Sigmoid colon (tissue), 6 donors: ENCODE measurements at regions not wholly inside any gene's neighbourhood (a gene's known extent, or its start where the extent isn't known, plus 50 kb on each side); places are given as distances from the start of the nearest gene placed in this dataset.

Experiments used
- DNase-seq: peaks from one replicate; pipeline ENCODE4 v3.0.0-alpha.2; 2019
- H3K27ac ChIP-seq, 4 donors: fragments of 200-600 bp; sonication (generic); one replicate each; pipeline ENCODE4 v1.5.1; 2016 to 2019; ENCODE audit warnings: mild to moderate bottlenecking in 1 of 4
- H3K27me3 ChIP-seq, 3 donors: fragments of 200-600 bp; sonication (generic); one replicate each; pipeline ENCODE4 v1.5.1; 2019; ENCODE audit warnings: mild to moderate bottlenecking in 1 of 3
- H3K36me3 ChIP-seq, 4 donors: fragments of 200-600 bp; sonication (generic); one replicate each; pipeline ENCODE4 v1.5.1; 2016 to 2019
- H3K4me1 ChIP-seq, 4 donors: fragments of 200-600 bp; sonication (generic); one replicate each; pipeline ENCODE4 v1.5.1; 2017 to 2019
- H3K4me3 ChIP-seq, 4 donors: fragments of 200-600 bp; sonication (generic); one replicate each; pipeline ENCODE4 v1.5.1; 2017 to 2019; ENCODE audit warnings: mild to moderate bottlenecking in 2 of 4, moderate library complexity in 1 of 4
- H3K9me3 ChIP-seq, 4 donors: fragments of 200-600 bp in 3 of 4; sonication (generic) in 3 of 4; one replicate each; pipeline versions ENCODE4 v1.5.1 to v1.6.1; 2013 to 2019
- EP300 ChIP-seq, 4 donors: sonication (generic); formaldehyde crosslinking; IDR thresholded peaks; one replicate each; pipeline ENCODE4 v1.6.1; 2017; ENCODE audit warnings: antibody characterized with exemption in 4 of 4
- POLR2A ChIP-seq, 2 donors: fragments of 450-650 bp; IDR thresholded peaks; one replicate each; pipeline ENCODE4 v1.6.1; 2016; ENCODE audit warnings: antibody characterized with exemption in 2 of 2, mild to moderate bottlenecking in 2 of 2, moderate library complexity in 2 of 2
- POLR2AphosphoS5 ChIP-seq, 4 donors: sonication (generic); formaldehyde crosslinking; IDR thresholded peaks; one replicate each; pipeline ENCODE4 v1.6.1; 2017; ENCODE audit warnings: antibody characterized with exemption in 4 of 4
- WGBS, 2 donors: extraction: QIAGEN DNeasy Blood & Tissue Kit; methylation state at CpG; one replicate each; pipeline ENCODE4 v1.1.7; 2013; 5-methylcytosine and 5-hydroxymethylcytosine counted together
- intact Hi-C: fragments of 100-400 bp; cut with DNase I; formaldehyde crosslinking; loops from one replicate; pipeline ENCODE4 v1.15.1; 2023
- TF ChIP-seq, protein P1 (sequence below), 4 experiments: fragments of 450-650 bp in 3 of 4; fragments of 200-600 bp in 1 of 4; IDR thresholded peaks; one replicate each; pipeline ENCODE4 v1.5.1; 2016 to 2019; ENCODE audit warnings: antibody characterized with exemption in 4 of 4, mild to moderate bottlenecking in 3 of 4, moderate library complexity in 2 of 4
- donor health status: healthy with polysubstance abuse.
- donor health status: healthy.

DNA sequence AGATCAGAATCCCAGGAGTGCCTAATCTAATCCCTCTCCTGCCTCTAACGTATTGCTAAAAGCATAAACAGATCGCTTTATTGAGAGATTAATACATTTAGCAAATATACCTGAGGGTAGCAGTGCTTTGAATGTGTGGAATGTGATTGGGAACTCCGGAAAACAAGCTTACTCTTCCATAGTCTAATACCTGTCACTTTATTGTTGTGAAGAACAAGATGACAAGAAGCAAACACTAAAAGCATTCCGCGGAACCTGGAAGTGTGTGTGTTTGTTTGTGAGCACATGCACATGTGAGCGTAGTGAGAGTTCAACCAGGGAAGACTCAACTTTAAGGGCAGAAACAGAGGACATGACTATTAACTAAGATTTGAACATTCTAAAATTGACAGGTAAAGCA, 265.0 kb upstream of the GJE1 start:
- TF ChIP-seq POLR2AphosphoS5 (IDR thresholded peaks at IDR 0.05) (no peak), EP300 (IDR thresholded peaks at IDR 0.05) (no peak), POLR2A (IDR thresholded peaks at IDR 0.05) (no peak)
- TF ChIP-seq, protein P1, sequence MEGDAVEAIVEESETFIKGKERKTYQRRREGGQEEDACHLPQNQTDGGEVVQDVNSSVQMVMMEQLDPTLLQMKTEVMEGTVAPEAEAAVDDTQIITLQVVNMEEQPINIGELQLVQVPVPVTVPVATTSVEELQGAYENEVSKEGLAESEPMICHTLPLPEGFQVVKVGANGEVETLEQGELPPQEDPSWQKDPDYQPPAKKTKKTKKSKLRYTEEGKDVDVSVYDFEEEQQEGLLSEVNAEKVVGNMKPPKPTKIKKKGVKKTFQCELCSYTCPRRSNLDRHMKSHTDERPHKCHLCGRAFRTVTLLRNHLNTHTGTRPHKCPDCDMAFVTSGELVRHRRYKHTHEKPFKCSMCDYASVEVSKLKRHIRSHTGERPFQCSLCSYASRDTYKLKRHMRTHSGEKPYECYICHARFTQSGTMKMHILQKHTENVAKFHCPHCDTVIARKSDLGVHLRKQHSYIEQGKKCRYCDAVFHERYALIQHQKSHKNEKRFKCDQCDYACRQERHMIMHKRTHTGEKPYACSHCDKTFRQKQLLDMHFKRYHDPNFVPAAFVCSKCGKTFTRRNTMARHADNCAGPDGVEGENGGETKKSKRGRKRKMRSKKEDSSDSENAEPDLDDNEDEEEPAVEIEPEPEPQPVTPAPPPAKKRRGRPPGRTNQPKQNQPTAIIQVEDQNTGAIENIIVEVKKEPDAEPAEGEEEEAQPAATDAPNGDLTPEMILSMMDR (IDR thresholded peaks at IDR 0.05) = no peak
- Histone ChIP-seq H3K4me1 (no peaks in the 10 kb centered on the region), H3K4me3 (no peak overlapping the region), H3K27me3 (no peaks in the 10 kb centered on the region), H3K9me3 (peaks cover 0 to 2% (median 0%) of the 10 kb centered on the region in 4 donors), H3K27ac (no peak overlapping the region), H3K36me3 (no peaks in the 10 kb centered on the region)
- 71 to 79% methylated on average over 6 of the region's 6 CpGs for WGBS, 2 donors
- intact Hi-C loops = no loop called here
- no peak for DNase-seq

- WGBS, 2 donors = 37 to 78% methylated on average over 2 of the region's 2 CpGs
These were observed 265.8 kb upstream of the GJE1 start for GRCh38 chr6:141866731-141867497.

GRCh38 chr6:141851063-141851462, 281.7 kb upstream of the GJE1 start:
- TF ChIP-seq POLR2A (IDR thresholded peaks at IDR 0.05) = no peak
- TF ChIP-seq POLR2AphosphoS5 (IDR thresholded peaks at IDR 0.05) = no peak
- TF ChIP-seq EP300 (IDR thresholded peaks at IDR 0.05) = no peak
- TF ChIP-seq, protein P1 (IDR thresholded peaks at IDR 0.05) = no peak
- Histone ChIP-seq H3K36me3 (no peaks in the 10 kb centered on the region), H3K27ac (no peak overlapping the region), H3K9me3 (no peaks in the 10 kb centered on the region), H3K4me3 (no peak overlapping the region), H3K4me1 (no peaks in the 10 kb centered on the region), H3K27me3 (no peaks in the 10 kb centered on the region)
- DNase-seq = no peak
- intact Hi-C loops = no loop called here
- 74 to 78% methylated on average over 3 of the region's 3 CpGs for WGBS, 2 donors

More at GRCh38 chr6:141866731-141867497, 265.8 kb upstream of the GJE1 start:
- Histone ChIP-seq H3K36me3 (no peaks in the 10 kb centered on the region), H3K4me3 (no peak overlapping the region), H3K27ac (no peak overlapping the region), H3K4me1 (no peaks in the 10 kb centered on the region), H3K27me3 (no peaks in the 10 kb centered on the region), H3K9me3 (peaks cover 0 to 2% (median 0%) of the 10 kb centered on the region in 4 donors)
- no peak for DNase-seq
- intact Hi-C loops = no loop called here
- TF ChIP-seq, protein P1 (IDR thresholded peaks at IDR 0.05) = no peak
- TF ChIP-seq POLR2A (IDR thresholded peaks at IDR 0.05) (no peak), EP300 (IDR thresholded peaks at IDR 0.05) (no peak), POLR2AphosphoS5 (IDR thresholded peaks at IDR 0.05) (no peak)

DNA sequence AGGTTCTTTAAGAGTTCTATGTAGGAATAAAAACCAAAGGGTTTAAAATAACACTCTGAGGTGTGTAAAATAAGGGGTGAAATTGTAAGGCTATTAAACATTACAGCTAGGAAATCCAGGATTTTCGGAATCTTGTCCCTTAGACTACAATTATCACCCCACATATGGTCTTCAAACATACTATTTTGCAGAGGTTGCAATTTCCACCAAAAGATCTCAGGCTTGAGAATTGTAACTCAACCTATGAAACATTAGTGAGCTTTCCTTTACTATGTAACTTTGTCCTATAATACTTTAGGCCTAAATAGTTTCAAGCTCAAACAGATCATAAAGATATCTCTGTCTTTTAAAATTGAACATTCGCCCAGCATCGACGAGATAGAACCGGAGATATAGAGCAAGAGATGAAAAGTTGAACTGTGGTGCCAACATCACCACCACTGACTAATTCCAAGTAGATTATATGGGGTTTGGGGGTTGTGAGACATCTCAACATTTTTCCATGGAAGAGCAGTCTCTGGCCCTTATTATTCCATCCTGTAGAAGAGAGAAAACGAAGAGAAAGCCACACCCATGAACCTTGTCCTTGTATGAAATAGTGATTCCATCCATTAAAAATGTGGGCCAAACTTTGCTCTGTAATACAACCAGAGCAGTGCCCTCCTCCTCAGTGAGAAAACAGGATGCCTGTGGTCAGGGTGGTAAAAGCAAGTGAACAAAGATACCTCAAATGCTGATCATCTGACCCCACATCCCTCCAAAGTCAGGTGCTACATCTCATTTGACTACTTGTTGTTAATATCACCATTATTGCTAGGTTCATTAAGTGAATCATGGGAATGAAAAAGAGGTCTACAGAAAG, 284.5 kb upstream of the GJE1 start:
- H3K27ac ChIP-seq = no peak overlapping the region
- no peaks in the 10 kb centered on the region for H3K4me1 ChIP-seq

More for the DNA sequence above, 284.5 kb upstream of the GJE1 start:
- WGBS, 2 donors = 69 to 70% methylated on average over 6 of the region's 6 CpGs
- no peaks in the 10 kb centered on the region for H3K9me3 ChIP-seq
- TF ChIP-seq POLR2A (IDR thresholded peaks at IDR 0.05) (no peak), EP300 (IDR thresholded peaks at IDR 0.05) (no peak), POLR2AphosphoS5 (IDR thresholded peaks at IDR 0.05) (no peak)
- TF ChIP-seq, protein P1 (IDR thresholded peaks at IDR 0.05) = no peak
- H3K27me3 ChIP-seq = no peaks in the 10 kb centered on the region
- intact Hi-C loops = no loop called here
- no peaks in the 10 kb centered on the region for H3K36me3 ChIP-seq
- DNase-seq = no peak
- no peak overlapping the region for H3K4me3 ChIP-seq
